ENCODE measurements at regions not wholly inside any gene's neighbourhood (a gene's known extent, or its start where the extent isn't known, plus 50 kb on each side); places are given as distances from the start of the nearest gene placed in this dataset.

DNA sequence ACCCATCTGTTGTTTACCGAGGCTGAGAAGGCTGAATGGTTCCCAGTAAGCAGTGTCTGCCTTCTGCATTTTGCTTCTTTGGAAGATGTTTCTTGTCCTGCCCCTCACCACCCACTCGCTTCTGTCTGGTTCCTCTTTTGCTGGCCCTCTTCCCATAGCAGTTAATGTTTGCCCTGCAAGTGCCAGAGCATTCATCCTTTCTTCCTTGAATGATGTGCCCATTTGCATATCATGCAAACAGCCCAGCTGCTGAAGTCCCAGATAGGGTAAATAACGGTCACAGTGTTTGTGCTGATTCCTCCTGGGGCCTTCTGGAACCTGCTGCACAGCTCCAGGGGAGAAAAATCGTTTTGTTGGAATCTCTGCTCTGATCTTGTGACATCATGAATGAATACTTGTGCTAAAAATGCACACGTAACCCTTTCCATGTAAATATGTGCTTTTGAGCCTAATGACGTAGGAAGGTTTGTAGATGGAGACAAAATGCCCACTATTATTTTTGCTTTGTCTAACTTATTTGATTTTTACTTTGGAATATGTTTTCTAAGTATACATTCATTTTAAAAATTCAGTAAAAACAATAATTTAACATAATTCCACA lies 381.0 kb downstream of the SOX2 start:
- no peak for ATAC-seq (ENCODE audit: low FRiP score)
- no peak for DNase-seq (ENCODE audit: low spot score)
- TF ChIP-seq, protein P1, sequence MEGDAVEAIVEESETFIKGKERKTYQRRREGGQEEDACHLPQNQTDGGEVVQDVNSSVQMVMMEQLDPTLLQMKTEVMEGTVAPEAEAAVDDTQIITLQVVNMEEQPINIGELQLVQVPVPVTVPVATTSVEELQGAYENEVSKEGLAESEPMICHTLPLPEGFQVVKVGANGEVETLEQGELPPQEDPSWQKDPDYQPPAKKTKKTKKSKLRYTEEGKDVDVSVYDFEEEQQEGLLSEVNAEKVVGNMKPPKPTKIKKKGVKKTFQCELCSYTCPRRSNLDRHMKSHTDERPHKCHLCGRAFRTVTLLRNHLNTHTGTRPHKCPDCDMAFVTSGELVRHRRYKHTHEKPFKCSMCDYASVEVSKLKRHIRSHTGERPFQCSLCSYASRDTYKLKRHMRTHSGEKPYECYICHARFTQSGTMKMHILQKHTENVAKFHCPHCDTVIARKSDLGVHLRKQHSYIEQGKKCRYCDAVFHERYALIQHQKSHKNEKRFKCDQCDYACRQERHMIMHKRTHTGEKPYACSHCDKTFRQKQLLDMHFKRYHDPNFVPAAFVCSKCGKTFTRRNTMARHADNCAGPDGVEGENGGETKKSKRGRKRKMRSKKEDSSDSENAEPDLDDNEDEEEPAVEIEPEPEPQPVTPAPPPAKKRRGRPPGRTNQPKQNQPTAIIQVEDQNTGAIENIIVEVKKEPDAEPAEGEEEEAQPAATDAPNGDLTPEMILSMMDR (IDR thresholded peaks at IDR 0.05), result no peak

- TF ChIP-seq, protein P1 (IDR thresholded peaks at IDR 0.05), result no peak
- no peak for ATAC-seq (ENCODE audit: low FRiP score)
- DNase-seq (ENCODE audit: low spot score), result no peak
These were observed 382.6 kb downstream of the SOX2 start for GRCh38 chr3:182094321-182094720.

DNA sequence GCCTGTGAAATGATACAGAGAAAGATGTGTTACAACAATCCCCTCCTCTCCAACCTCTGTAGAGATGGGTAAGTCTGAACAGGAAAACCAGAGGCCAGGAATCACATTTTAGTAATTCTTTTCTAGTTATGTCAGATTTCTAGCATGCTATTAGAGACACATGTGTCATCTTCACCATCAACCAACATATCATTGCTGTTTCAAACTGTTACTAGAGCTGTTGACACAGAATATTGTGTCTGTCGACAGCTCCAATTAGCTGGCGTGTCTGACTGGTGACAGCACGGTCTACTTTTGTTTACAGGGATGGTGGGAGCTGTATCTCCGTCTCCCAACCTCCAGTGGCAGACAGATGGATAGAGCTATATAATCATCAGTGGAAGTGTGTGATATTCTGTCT lies 393.2 kb downstream of the SOX2 start:
- TF ChIP-seq, protein P1 (IDR thresholded peaks at IDR 0.05), result no peak
- ATAC-seq (ENCODE audit: low FRiP score), result no peak
- DNase-seq (ENCODE audit: low spot score), result no peak

DNA sequence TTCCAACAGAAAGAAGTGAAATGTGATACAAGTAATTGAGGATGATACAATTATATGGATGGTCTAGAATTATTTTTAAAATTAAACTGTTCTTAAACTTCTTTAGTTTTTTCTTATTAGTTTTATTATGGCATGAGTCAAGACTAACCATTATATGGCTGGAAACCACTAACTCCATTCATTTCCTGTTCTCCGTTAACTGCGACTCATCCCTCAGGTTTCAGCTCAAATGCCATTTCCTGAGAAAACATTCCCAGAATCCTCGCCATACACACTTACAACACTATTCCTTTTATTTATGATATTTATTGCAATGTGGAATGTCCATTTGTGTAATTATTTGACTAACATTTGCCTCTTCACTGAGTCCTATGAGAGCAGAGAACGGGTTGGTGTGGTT lies 394.1 kb downstream of the SOX2 start:
- no peak for ATAC-seq (ENCODE audit: low FRiP score)
- TF ChIP-seq, protein P1 (IDR thresholded peaks at IDR 0.05), result no peak
- no peak for DNase-seq (ENCODE audit: low spot score)

DNA sequence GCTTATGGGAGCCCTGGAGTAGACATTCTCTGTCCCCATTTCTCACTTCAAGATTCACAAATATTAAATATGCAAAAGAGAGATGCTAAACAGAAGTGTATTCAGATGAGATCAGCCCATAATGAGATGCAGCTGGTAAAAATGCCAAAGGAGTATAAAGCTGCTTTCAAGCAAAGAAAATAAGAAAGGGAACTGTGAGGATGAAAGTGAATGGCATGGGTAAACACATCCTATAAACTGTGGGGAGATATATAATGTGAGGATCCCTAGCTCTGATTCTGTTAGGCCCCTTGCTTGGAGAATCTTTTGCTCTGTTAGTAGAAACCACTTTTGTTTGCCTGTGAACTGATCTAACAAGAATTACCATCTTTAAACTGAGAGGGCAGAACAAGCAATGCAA lies 396.6 kb downstream of the SOX2 start:
- DNase-seq (ENCODE audit: low spot score) (no peak), ATAC-seq (ENCODE audit: low FRiP score) (no peak)
- TF ChIP-seq, protein P1 (IDR thresholded peaks at IDR 0.05), result no peak

- TF ChIP-seq, protein P1 (IDR thresholded peaks at IDR 0.05), result no peak
- no peak for ATAC-seq (ENCODE audit: low FRiP score)
These were observed 400.2 kb downstream of the SOX2 start for GRCh38 chr3:182111967-182112366.

GRCh38 chr3:182115328-182116015 lies 403.7 kb downstream of the SOX2 start:
- DNase-seq (ENCODE audit: low spot score) (no peak), ATAC-seq (ENCODE audit: low FRiP score) (no peak)
- TF ChIP-seq, protein P1 (IDR thresholded peaks at IDR 0.05), result no peak

More at GRCh38 chr3:182111967-182112366, 400.2 kb downstream of the SOX2 start:
- DNase-seq (ENCODE audit: low spot score), result no peak
